HUES64 (cell line): ENCODE measurements at regions not wholly inside any gene's neighbourhood (a gene's known extent, or its start where the extent isn't known, plus 50 kb on each side); places are given as distances from the start of the nearest gene placed in this dataset.

Source experiments
- H3K27ac ChIP-seq: 2 replicates; pipeline ENCODE4 v1.7.0; 2013; ENCODE audit warnings: low read depth, low read length, inconsistent platforms
- H3K27me3 ChIP-seq: 2 replicates; pipeline ENCODE4 v1.6.1; 2013; ENCODE audit warnings: mild to moderate bottlenecking, low read length; ENCODE audit not compliant: insufficient read depth
- H3K36me3 ChIP-seq: 2 replicates; pipeline ENCODE4 v1.6.1; 2013; ENCODE audit warnings: mild to moderate bottlenecking, low read length; ENCODE audit not compliant: insufficient read depth
- H3K4me1 ChIP-seq: 2 replicates; pipeline ENCODE4 v1.6.1; 2013; ENCODE audit warnings: mild to moderate bottlenecking, low read length, moderate library complexity; ENCODE audit not compliant: insufficient read depth
- H3K4me3 ChIP-seq: 2 replicates; pipeline ENCODE4 v1.5.1; 2013; ENCODE audit warnings: mild to moderate bottlenecking, low read length, moderate library complexity
- H3K9ac ChIP-seq: 2 replicates; pipeline ENCODE4 v1.6.1; 2013; ENCODE audit warnings: mild to moderate bottlenecking, low read depth, low read length
- H3K9me3 ChIP-seq: 2 replicates; pipeline ENCODE4 v1.6.1; 2013; ENCODE audit warnings: low read depth, low read length; ENCODE audit not compliant: insufficient read depth
- WGBS: fragments of 150-250, 120-280 bp; methylation state at CpG from one replicate; pipeline ENCODE4 v1.1.7; 2013; ENCODE audit warnings: missing lambda C conversion rate; 5-methylcytosine and 5-hydroxymethylcytosine counted together

- Histone ChIP-seq H3K9me3 (no peaks in the 10 kb centered on the region), H3K27ac (no peak overlapping the region), H3K9ac (no peak overlapping the region), H3K4me3 (no peak overlapping the region), H3K36me3 (no peaks in the 10 kb centered on the region), H3K27me3 (no peaks in the 10 kb centered on the region), H3K4me1 (peaks cover 29% of the 10 kb centered on the region)
- 91% methylated on average over 5 of the region's 5 CpGs for WGBS
Measured at GRCh38 chr13:109669956-109670355, 116.4 kb downstream of the IRS2 start.

GRCh38 chr13:109669234-109669612 lies 117.2 kb downstream of the IRS2 start:
- Histone ChIP-seq H3K4me3 (no peak overlapping the region), H3K27ac (no peak overlapping the region), H3K4me1 (peaks cover 29% of the 10 kb centered on the region), H3K9me3 (no peaks in the 10 kb centered on the region), H3K9ac (no peak overlapping the region), H3K36me3 (no peaks in the 10 kb centered on the region), H3K27me3 (no peaks in the 10 kb centered on the region)
- 74% methylated on average over 8 of the region's 8 CpGs for WGBS

GRCh38 chr13:109668433-109669233 lies 117.8 kb downstream of the IRS2 start:
- no peak overlapping the region for H3K9ac ChIP-seq
- no peak overlapping the region for H3K4me3 ChIP-seq
- no peaks in the 10 kb centered on the region for H3K36me3 ChIP-seq
- peaks cover 29% of the 10 kb centered on the region for H3K4me1 ChIP-seq
- 77% methylated on average over 7 of the region's 7 CpGs for WGBS
- H3K9me3 ChIP-seq, result no peaks in the 10 kb centered on the region
- H3K27me3 ChIP-seq, result no peaks in the 10 kb centered on the region
- no peak overlapping the region for H3K27ac ChIP-seq

GRCh38 chr13:109667807-109668291 lies 118.5 kb downstream of the IRS2 start:
- 82% methylated on average over 9 of the region's 9 CpGs for WGBS

GRCh38 chr13:109667056-109667455 lies 119.3 kb downstream of the IRS2 start:
- Histone ChIP-seq H3K4me1 (peaks cover 23% of the 10 kb centered on the region), H3K4me3 (no peak overlapping the region), H3K9ac (no peak overlapping the region), H3K27ac (no peak overlapping the region), H3K9me3 (no peaks in the 10 kb centered on the region), H3K36me3 (no peaks in the 10 kb centered on the region), H3K27me3 (no peaks in the 10 kb centered on the region)
- 89% methylated on average over 13 of the region's 13 CpGs for WGBS

More at GRCh38 chr13:109667807-109668291, 118.5 kb downstream of the IRS2 start:
- no peak overlapping the region for H3K27ac ChIP-seq
- no peak overlapping the region for H3K4me3 ChIP-seq
- H3K4me1 ChIP-seq, result peaks cover 27% of the 10 kb centered on the region
- no peaks in the 10 kb centered on the region for H3K27me3 ChIP-seq
- H3K9me3 ChIP-seq, result no peaks in the 10 kb centered on the region
- no peak overlapping the region for H3K9ac ChIP-seq
- no peaks in the 10 kb centered on the region for H3K36me3 ChIP-seq

GRCh38 chr13:109666656-109667055 lies 119.7 kb downstream of the IRS2 start:
- 80% methylated on average over 8 of the region's 8 CpGs for whole genome bisulfite sequencing
- no peaks in the 10 kb centered on the region for H3K27me3 ChIP-seq
- H3K9me3 ChIP-seq, result no peaks in the 10 kb centered on the region
- peaks cover 20% of the 10 kb centered on the region for H3K4me1 ChIP-seq
- H3K9ac ChIP-seq, result no peak overlapping the region
- H3K36me3 ChIP-seq, result no peaks in the 10 kb centered on the region
- H3K4me3 ChIP-seq, result no peak overlapping the region
- no peak overlapping the region for H3K27ac ChIP-seq

GRCh38 chr13:109665781-109666249 lies 120.6 kb downstream of the IRS2 start:
- Histone ChIP-seq H3K27ac (no peak overlapping the region), H3K9ac (no peak overlapping the region), H3K9me3 (no peaks in the 10 kb centered on the region), H3K4me3 (no peak overlapping the region), H3K27me3 (no peaks in the 10 kb centered on the region), H3K36me3 (no peaks in the 10 kb centered on the region), H3K4me1 (peaks cover 20% of the 10 kb centered on the region)
- WGBS, result 95% methylated on average over 15 of the region's 15 CpGs

- Histone ChIP-seq H3K27me3 (no peaks in the 10 kb centered on the region), H3K9me3 (no peaks in the 10 kb centered on the region), H3K4me3 (no peak overlapping the region), H3K36me3 (no peaks in the 10 kb centered on the region), H3K9ac (no peak overlapping the region), H3K4me1 (peaks cover 20% of the 10 kb centered on the region), H3K27ac (no peak overlapping the region)
- whole genome bisulfite sequencing, result 93% methylated on average over 8 of the region's 8 CpGs
Measured at GRCh38 chr13:109665240-109665639, 121.1 kb downstream of the IRS2 start.

GRCh38 chr13:109657395-109657794 lies 129.0 kb downstream of the IRS2 start:
- no peaks in the 10 kb centered on the region for H3K36me3 ChIP-seq
- H3K27ac ChIP-seq, result no peak overlapping the region
- H3K9ac ChIP-seq, result no peak overlapping the region
- no peaks in the 10 kb centered on the region for H3K27me3 ChIP-seq
- 86% methylated on average over 5 of the region's 6 CpGs for WGBS
- H3K9me3 ChIP-seq, result no peaks in the 10 kb centered on the region
- H3K4me1 ChIP-seq, result no peaks in the 10 kb centered on the region
- no peak overlapping the region for H3K4me3 ChIP-seq

- Histone ChIP-seq H3K36me3 (no peaks in the 10 kb centered on the region), H3K4me1 (no peaks in the 10 kb centered on the region), H3K4me3 (no peak overlapping the region), H3K9me3 (no peaks in the 10 kb centered on the region), H3K9ac (no peak overlapping the region), H3K27me3 (no peaks in the 10 kb centered on the region), H3K27ac (no peak overlapping the region)
- WGBS, result 86% methylated on average over 1 of the region's 2 CpGs
Measured at GRCh38 chr13:109656206-109656605, 130.2 kb downstream of the IRS2 start.

- Histone ChIP-seq H3K27me3 (no peaks in the 10 kb centered on the region), H3K9ac (no peak overlapping the region), H3K4me1 (no peaks in the 10 kb centered on the region), H3K27ac (no peak overlapping the region), H3K9me3 (no peaks in the 10 kb centered on the region), H3K36me3 (no peaks in the 10 kb centered on the region), H3K4me3 (no peak overlapping the region)
- 91% methylated on average over 5 of the region's 5 CpGs for WGBS
Measured at GRCh38 chr13:109655611-109656010, 130.8 kb downstream of the IRS2 start.
